PFSK-1 (cell line): ENCODE measurements at regions not wholly inside any gene's neighbourhood (a gene's known extent, or its start where the extent isn't known, plus 50 kb on each side); places are given as distances from the start of the nearest gene placed in this dataset.

Experiments used
- POLR2AphosphoS5 ChIP-seq: IDR thresholded peaks from 2 replicates; pipeline ENCODE4 v1.6.1; 2012; ENCODE audit warnings: low read depth, mild to moderate bottlenecking, control low read depth, low read length, moderate library complexity
- REST ChIP-seq, 2 experiments: IDR thresholded peaks; 2 replicates each; pipeline versions ENCODE4 v1.6.1 to v1.8.0; 2011 to 2012; ENCODE audit warnings: low read depth in 2 of 2, low read length in 2 of 2, control low read depth in 1 of 2, inconsistent platforms in 1 of 2, mild to moderate bottlenecking in 1 of 2, moderate library complexity in 1 of 2; ENCODE audit not compliant: insufficient read depth in 1 of 2
- SIN3A ChIP-seq: IDR thresholded peaks from 2 replicates; pipeline ENCODE4 v1.6.1; 2012; ENCODE audit warnings: mild to moderate bottlenecking, low read length, moderate library complexity, borderline replicate concordance; ENCODE audit not compliant: insufficient read depth
- TAF1 ChIP-seq: IDR thresholded peaks from 2 replicates; pipeline ENCODE4 v1.6.1; 2012; ENCODE audit warnings: low read length, control low read depth, borderline replicate concordance; ENCODE audit not compliant: insufficient read depth

- no peak for TF ChIP-seq POLR2AphosphoS5
- TF ChIP-seq TAF1 = no peak
- no peak for TF ChIP-seq REST (IDR thresholded peaks at IDR 0.05; ENCODE audit: insufficient read depth in 1 of 2, low read depth in 2 of 2, low read length in 2 of 2)
- TF ChIP-seq SIN3A = no peak
Observed at GRCh38 chr6:23618366-23618765, 507.6 kb upstream of the NRSN1 start.
